Effector memory CD8-positive, alpha-beta T cell (primary cell): ENCODE measurements at regions not wholly inside any gene's neighbourhood (a gene's known extent, or its start where the extent isn't known, plus 50 kb on each side); places are given as distances from the start of the nearest gene placed in this dataset.

Experiments
- ATAC-seq: fragments of 150-1000 bp; cut with Tn5 transposase; replicated peaks from 2 replicates; pipeline ENCODE4 v1.10.0; 2021; ENCODE audit warnings: mild to moderate bottlenecking, moderate library complexity
- DNase-seq, 3 experiments: peaks; one replicate each; pipeline ENCODE4 v3.0.0; 2021
- H3K27ac Mint-ChIP-seq, 2 donors: one replicate each; pipeline ENCODE4 v1.8.0; 2022; ENCODE audit warnings: mild to moderate bottlenecking in 2 of 2, mixed read lengths in 2 of 2, moderate library complexity in 2 of 2
- H3K27me3 Mint-ChIP-seq, 2 donors: one replicate each; pipeline ENCODE4 v1.8.0; 2022; ENCODE audit warnings: mixed read lengths in 2 of 2
- H3K36me3 Mint-ChIP-seq: one replicate; pipeline ENCODE4 v1.8.0; 2022; ENCODE audit warnings: mild to moderate bottlenecking, moderate library complexity, mixed read lengths; ENCODE audit not compliant: insufficient read depth
- H3K4me1 Mint-ChIP-seq, 2 donors: one replicate each; pipeline ENCODE4 v1.8.0; 2022; ENCODE audit warnings: low read depth in 2 of 2, mixed read lengths in 2 of 2
- H3K4me3 Mint-ChIP-seq, 2 donors: one replicate each; pipeline ENCODE4 v1.8.0; 2022; ENCODE audit warnings: mild to moderate bottlenecking in 2 of 2, mixed read lengths in 2 of 2, moderate library complexity in 2 of 2
- H3K9me3 Mint-ChIP-seq, 2 donors: one replicate each; pipeline ENCODE4 v1.8.0; 2022; ENCODE audit warnings: mixed read lengths in 2 of 2

DNA sequence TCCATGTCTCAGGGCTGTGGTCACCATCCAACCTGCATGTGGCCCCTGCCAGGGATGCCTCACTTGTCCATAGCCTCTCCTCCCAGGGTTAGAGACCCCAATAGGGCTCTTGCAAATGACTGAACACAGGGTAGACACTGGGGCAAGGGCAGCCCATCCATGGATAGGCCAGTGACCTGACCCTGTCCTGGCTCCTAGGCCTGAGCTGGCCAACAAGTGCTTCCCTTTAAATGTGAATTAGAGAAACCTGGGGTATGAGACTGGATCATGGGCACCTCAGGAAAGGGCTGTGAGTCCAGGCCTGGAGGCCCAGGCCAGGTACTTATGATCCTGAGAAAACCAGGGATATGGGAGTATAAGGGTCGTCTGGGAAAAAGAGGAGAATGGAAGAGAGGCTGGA, 64.5 kb downstream of the COPS8 start:
- Mint-ChIP-seq H3K27ac (no peak overlapping the region), H3K27me3 (peaks cover 18 to 42% of the 10 kb centered on the region in 2 donors), H3K4me1 (no peaks in the 10 kb centered on the region), H3K36me3 (no peaks in the 10 kb centered on the region), H3K9me3 (no peaks in the 10 kb centered on the region), H3K4me3 (no peak overlapping the region)
- DNase-seq = no peak
- ATAC-seq = no peak

DNA sequence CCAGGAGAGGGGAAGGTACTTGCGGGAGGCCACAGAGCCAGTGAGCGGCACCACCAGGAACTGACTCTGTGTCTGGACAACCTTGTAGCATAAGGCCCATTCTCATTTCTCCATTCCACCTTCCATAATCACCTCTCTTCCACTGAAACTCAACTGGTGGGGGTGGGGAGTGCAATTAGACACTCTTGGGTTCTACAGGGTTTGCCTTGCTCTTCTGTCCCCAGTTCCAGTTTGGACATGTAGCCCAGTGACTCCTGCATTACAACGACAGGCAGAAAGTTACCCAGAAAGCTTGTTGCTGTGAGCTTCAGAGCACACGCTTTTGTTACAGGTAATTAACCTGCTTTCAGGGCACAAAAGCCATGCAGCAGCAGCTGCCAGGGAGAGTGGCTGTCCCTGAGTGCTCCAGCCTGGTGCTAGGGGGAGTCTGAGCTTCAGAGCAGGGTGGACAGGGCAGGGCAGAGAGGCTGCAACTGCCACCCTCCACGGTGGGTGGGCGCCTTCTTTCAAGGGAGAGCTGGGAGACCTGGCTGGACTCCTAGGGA, 65.2 kb downstream of the COPS8 start:
- Mint-ChIP-seq H3K27me3 (peaks cover 22 to 49% of the 10 kb centered on the region in 2 donors), H3K36me3 (no peaks in the 10 kb centered on the region), H3K4me3 (no peak overlapping the region), H3K27ac (no peak overlapping the region), H3K4me1 (no peaks in the 10 kb centered on the region), H3K9me3 (no peaks in the 10 kb centered on the region)
- DNase-seq (no peak), ATAC-seq (no peak)

DNA sequence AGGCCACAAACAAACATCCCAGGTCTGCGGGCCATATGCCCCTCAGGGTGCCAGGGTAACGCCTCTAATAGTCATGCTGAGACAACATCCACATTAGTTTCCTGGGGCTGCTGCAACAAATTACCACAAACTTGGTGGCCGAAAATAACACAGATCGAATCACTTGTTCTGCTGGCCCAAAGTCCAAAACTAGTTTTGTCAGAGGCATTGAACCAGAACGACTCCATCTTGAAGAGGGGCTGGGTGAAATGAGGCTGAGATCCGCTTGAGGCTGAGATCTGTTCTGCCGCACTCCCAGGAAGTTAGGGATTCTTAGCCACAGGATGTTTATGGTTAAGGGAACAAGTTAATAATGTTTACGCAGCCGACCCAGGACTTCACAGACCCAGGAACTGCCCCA, 66.7 kb downstream of the COPS8 start:
- H3K4me3 Mint-ChIP-seq = no peak overlapping the region
- no peaks in the 10 kb centered on the region for H3K4me1 Mint-ChIP-seq
- no peak overlapping the region for H3K27ac Mint-ChIP-seq
- peaks cover 32 to 64% of the 10 kb centered on the region in 2 donors for H3K27me3 Mint-ChIP-seq
- H3K9me3 Mint-ChIP-seq = no peaks in the 10 kb centered on the region
- DNase-seq (no peak), ATAC-seq (no peak)
- no peaks in the 10 kb centered on the region for H3K36me3 Mint-ChIP-seq

DNA sequence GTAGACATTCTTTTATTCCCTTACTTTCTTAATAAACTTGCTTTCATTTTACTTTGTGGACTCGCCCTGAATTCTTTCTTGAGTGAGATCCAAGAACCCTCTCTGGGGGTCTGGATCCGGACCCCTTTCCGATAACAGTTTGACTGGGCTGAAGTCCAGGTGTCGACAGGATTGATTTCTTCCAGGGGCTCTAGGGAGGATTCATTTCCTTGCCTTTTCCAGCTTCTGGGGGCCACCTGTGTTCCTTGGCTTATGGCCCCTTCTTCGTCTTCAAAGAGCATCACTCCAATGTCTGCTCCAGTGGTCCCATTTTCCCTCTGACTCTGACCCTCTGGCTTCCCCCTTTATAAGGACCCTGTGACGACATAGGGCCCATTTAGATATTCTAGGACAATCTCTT, 67.5 kb downstream of the COPS8 start:
- Mint-ChIP-seq H3K36me3 (no peaks in the 10 kb centered on the region), H3K27ac (no peak overlapping the region), H3K9me3 (no peaks in the 10 kb centered on the region), H3K4me3 (no peak overlapping the region), H3K4me1 (no peaks in the 10 kb centered on the region), H3K27me3 (peaks cover 32 to 64% of the 10 kb centered on the region in 2 donors)
- DNase-seq = no peak
- ATAC-seq = no peak

DNA sequence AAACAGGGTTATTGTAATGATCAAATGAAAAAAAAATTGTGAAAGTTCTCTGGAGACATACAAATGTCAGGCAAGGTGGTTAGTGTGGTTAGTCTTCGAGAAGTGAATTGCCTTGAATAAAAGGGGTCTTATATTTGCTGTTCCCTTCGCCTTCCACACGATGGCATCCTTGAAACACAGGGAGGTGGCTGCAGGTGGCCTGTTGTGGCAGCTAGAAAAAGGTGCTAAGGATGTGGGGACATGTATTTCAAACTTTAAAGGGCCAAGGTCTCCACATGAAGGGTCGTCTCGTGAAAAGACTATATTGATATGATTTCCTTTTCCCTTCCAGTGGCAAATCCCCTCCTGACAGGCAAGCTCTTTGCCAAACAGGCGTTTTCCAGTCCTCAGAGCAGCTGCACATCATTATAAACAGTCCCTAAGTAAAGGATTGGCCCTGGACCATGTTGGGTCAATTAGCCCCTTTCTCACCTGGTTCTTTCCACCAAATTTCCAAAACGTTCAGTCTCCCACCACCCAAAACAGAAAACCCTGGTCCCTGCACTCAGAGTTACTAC, 68.5 kb downstream of the COPS8 start:
- Mint-ChIP-seq H3K9me3 (no peaks in the 10 kb centered on the region), H3K36me3 (no peaks in the 10 kb centered on the region), H3K4me3 (no peak overlapping the region), H3K4me1 (no peaks in the 10 kb centered on the region), H3K27ac (no peak overlapping the region), H3K27me3 (peaks cover 32 to 62% of the 10 kb centered on the region in 2 donors)
- ATAC-seq (peak; percentile 27), DNase-seq (peak; percentile 9 to 31 (median 28))

DNA sequence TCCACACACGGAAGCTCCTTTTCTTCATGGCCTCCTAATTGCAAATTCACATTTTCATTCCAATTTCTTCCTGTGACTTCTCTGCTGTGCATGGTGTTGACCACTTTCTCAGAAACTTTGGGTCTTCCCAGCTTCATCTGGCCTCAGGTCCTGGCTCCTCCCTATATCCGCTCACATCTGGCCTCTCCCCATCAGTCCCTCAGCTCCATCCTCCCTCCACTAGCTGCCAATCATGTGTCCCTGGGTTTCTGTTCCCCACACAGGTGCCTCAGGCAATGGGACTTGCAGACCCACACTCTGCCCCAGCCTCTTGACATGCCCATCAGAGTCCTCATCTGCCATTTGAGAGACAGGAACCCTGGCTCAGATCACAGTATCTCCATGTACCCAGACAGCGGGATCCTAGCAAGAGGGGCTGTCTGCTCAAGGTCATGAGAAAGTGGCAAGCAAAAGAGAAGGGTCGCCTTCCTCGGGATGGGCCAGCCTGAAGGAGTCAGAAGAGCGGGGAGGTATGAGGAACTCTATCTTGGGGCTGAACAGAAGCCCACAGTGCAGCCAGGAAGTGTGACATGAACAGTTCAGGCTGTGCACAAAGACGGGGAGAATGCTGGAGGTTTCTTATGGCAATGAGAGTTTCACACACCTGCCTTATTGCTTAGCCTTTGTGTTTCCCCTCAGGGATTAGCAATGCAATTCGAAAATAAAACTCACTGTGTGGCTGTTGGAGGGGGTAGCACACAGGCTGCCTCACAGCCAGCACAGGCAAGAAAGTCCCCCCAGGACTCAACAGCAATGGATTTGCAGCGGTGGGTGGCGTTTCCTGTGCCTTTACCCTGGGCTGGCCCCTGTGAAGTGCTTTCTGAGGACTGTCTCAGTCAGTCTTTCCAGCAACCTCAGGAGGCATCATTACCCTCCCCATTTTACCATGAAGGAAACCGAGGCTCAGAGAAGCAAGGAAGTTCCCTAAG, 69.5 kb downstream of the COPS8 start:
- Mint-ChIP-seq H3K4me1 (no peaks in the 10 kb centered on the region), H3K36me3 (no peaks in the 10 kb centered on the region), H3K27ac (no peak overlapping the region), H3K27me3 (peaks cover 32 to 59% of the 10 kb centered on the region in 2 donors), H3K4me3 (no peak overlapping the region), H3K9me3 (no peaks in the 10 kb centered on the region)
- DNase-seq (no peak), ATAC-seq (no peak)

DNA sequence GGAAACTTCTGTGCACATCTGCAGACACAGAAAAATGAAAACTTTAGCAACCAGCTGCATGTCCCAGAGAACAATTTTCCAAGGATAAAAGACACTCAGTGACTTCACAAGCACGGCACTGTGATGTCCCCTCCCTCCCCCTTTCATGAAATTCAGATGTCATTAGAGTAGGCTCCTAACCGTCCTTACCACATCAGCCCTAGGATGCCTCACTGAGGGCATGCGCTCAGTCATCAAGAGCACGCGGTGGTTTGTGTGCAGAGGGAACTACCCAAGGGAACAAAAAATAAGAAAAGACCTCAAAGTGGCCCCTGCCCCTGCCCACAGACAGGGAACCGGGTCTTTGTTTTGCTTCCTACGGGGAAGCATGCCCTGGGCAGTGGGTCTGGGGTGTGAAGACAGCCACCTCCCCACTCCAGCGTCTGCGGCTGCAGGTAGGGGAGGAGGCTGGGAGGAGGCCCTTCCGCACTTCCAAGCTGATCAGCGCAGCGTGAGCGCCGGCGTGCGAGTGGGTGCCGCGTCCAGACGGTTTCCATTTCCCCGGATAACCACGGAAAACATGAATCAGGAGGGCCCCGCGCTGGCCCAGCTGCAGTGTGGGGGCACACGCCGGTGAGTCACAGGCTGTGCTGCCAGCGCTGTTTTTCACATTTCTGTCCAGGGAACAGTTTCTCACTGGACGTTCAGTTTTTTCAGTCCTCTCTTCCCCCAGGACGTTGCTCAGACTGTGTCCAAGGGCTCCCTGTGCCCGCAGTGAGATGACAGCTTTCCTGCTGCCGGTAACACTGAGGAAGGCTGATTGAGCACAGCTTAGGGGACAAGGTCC, 70.6 kb downstream of the COPS8 start:
- H3K36me3 Mint-ChIP-seq = no peaks in the 10 kb centered on the region
- H3K4me1 Mint-ChIP-seq = no peaks in the 10 kb centered on the region
- ATAC-seq (no peak), DNase-seq (no peak)
- H3K27me3 Mint-ChIP-seq = peaks cover 34 to 70% of the 10 kb centered on the region in 2 donors
- no peak overlapping the region for H3K4me3 Mint-ChIP-seq
- H3K27ac Mint-ChIP-seq = no peak overlapping the region
- H3K9me3 Mint-ChIP-seq = no peaks in the 10 kb centered on the region

DNA sequence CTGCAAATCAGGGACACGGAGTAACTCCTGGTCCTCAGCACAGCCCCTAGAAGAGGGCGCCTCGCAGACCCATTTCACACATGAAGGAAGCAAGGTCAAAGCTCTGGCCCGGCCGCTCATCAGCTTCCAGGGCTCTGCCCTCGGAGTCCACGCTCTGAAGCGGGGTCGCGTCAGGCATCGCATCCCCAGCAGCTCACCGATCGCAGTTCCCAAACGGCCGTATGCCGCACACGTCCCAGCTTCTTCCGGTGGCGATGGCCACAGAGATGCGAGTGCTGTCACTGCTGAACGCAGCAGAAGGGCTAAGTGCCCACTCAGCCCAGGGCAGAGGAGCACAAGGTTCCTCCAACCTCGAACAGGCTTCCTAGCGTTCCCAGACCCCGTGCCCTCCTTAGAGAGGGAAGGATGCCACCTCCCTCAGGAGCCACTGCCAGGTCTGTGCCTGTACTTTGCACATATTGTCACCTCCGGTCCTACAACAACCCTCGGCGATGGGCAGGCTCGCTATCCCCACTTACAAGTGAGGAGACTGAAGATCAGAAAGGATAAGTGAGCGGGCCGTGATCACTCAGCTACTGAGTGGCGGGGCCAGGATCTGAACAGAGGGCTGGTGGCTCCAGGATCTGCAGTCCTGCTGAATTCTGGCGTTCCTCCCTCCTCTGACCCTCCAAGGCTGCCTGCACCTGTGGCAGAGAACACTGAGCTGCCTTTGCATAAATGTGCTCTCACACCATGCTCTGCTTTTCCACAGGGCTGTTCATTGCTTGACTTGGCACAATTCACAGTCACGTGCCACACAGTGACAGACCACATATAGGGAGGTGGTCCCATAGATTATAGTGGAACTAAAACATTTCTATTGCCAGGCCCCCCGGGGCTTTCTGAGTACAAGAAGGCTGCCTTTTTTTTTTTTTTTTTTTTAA, 71.4 kb downstream of the COPS8 start:
- DNase-seq (no peak), ATAC-seq (no peak)
- H3K4me3 Mint-ChIP-seq = no peak overlapping the region
- peaks cover 34 to 69% of the 10 kb centered on the region in 2 donors for H3K27me3 Mint-ChIP-seq
- no peaks in the 10 kb centered on the region for H3K4me1 Mint-ChIP-seq
- no peaks in the 10 kb centered on the region for H3K36me3 Mint-ChIP-seq
- H3K27ac Mint-ChIP-seq = no peak overlapping the region
- H3K9me3 Mint-ChIP-seq = no peaks in the 10 kb centered on the region

DNA sequence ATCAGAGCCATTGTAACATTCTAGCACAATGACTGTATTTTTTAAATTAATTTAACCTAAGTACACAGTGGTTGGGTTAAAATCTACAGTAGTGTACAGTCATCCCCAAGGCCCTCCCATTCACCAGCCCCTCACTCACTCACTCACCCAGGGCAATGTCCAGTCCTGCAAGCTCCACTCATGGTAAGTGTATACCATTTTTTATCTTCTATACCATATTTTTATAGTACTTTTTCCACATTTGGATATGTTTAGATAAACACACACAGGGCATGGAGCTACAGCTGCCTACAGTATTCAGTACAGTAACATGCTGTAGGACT, 72.1 kb downstream of the COPS8 start:
- no peaks in the 10 kb centered on the region for H3K9me3 Mint-ChIP-seq
- H3K4me1 Mint-ChIP-seq = no peaks in the 10 kb centered on the region
- H3K4me3 Mint-ChIP-seq = no peak overlapping the region
- ATAC-seq (no peak), DNase-seq (no peak)
- H3K36me3 Mint-ChIP-seq = no peaks in the 10 kb centered on the region
- H3K27me3 Mint-ChIP-seq = peaks cover 32 to 69% of the 10 kb centered on the region in 2 donors
- H3K27ac Mint-ChIP-seq = no peak overlapping the region

DNA sequence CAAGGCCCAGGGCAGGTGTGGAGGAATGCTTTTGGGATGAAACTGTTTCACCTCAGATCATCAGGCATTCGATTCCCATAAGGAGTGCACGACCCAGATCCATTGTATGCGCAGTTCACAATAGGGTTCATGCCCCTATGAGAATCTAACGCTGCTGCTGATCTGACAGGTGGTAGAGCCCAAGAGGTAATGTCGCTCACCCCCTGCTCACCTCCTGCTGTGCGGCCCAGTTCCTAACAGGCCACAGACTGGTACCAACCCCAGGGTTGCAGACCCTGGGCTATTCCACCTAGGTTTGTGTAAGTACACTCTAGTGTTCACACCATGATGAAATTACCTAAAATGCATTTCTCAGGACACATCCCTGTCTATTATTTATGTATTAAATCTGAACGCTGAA, 72.5 kb downstream of the COPS8 start:
- peaks cover 32 to 66% of the 10 kb centered on the region in 2 donors for H3K27me3 Mint-ChIP-seq
- H3K27ac Mint-ChIP-seq = no peak overlapping the region
- ATAC-seq = no peak
- no peak for DNase-seq
- no peaks in the 10 kb centered on the region for H3K9me3 Mint-ChIP-seq
- H3K4me1 Mint-ChIP-seq = no peaks in the 10 kb centered on the region
- H3K36me3 Mint-ChIP-seq = no peaks in the 10 kb centered on the region
- no peak overlapping the region for H3K4me3 Mint-ChIP-seq

DNA sequence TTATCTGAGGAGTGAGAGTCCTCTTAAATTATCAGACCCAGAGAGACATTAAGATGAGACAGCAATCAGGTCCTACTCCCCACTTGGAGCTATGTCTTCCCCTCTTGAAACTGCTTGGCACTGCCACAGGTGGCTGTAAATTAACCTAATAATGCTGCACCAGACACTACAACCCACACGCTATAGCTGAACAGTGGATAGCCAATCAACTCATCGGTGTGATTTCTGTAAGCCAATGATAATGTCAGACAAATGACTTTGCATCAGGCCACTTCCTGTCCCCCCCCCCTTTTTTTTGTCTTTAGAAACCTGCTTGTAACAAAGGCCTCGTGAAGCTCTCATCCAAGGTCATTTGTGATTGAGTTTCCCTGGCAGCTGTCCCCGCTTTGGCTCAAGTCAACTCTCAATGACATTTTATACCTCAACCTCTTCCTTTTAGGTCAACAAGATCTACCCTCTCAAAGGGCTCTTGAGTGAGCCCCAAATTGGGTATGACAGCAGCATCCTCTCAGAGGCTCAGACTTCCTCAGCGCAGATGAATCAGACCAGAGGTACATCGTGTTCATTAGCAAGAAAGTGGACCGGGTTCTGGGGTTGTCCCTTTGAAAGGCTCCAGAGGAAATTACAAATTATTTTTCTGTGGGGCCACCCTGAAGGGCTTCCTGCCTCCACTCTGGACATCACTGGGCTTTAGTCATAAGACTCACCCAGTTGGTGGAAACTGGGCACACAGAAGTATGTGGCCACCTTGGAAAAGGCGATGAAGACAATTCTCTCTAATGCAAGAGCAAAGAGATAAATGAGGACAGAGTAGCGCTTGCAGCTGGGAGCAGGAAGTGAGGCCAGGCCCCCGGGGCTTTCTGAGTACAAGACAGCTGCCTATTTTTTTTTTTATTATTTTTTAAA, 73.6 kb downstream of the COPS8 start:
- H3K4me1 Mint-ChIP-seq = no peaks in the 10 kb centered on the region
- no peaks in the 10 kb centered on the region for H3K36me3 Mint-ChIP-seq
- H3K4me3 Mint-ChIP-seq = no peak overlapping the region
- no peak overlapping the region for H3K27ac Mint-ChIP-seq
- DNase-seq = no peak
- H3K9me3 Mint-ChIP-seq = no peaks in the 10 kb centered on the region
- no peak for ATAC-seq
- peaks cover 38 to 65% of the 10 kb centered on the region in 2 donors for H3K27me3 Mint-ChIP-seq
